ENCODE measurements at regions not wholly inside any gene's neighbourhood (a gene's known extent, or its start where the extent isn't known, plus 50 kb on each side); places are given as distances from the start of the nearest gene placed in this dataset.

GRCh38 chr11:81886406-81887075, 847.1 kb downstream of the FAM181B start:
- Histone ChIP-seq H3K27me3 (ENCODE audit: control insufficient read depth, insufficient read depth) (no peaks in the 10 kb centered on the region), H3K27ac (ENCODE audit: low read length) (no peak overlapping the region), H3K4me3 (ENCODE audit: low read length) (no peak overlapping the region), H3K4me1 (ENCODE audit: control insufficient read depth, insufficient read depth, low read length) (no peaks in the 10 kb centered on the region), H3K9me3 (ENCODE audit: control insufficient read depth, low read length) (no peaks in the 10 kb centered on the region)
- intact Hi-C loops (cut with DNase I): no loop called here
- no peak for ATAC-seq
- no peak for DNase-seq
- WGBS: 81% methylated on average over 2 of the region's 2 CpGs

GRCh38 chr11:81874635-81875034, 859.0 kb downstream of the FAM181B start:
- ATAC-seq: no peak
- 30% methylated on average over 2 of the region's 2 CpGs for WGBS
- Histone ChIP-seq H3K9me3 (ENCODE audit: control insufficient read depth, low read length) (no peaks in the 10 kb centered on the region), H3K27me3 (ENCODE audit: control insufficient read depth, insufficient read depth) (no peaks in the 10 kb centered on the region), H3K4me1 (ENCODE audit: control insufficient read depth, insufficient read depth, low read length) (no peaks in the 10 kb centered on the region), H3K4me3 (ENCODE audit: low read length) (no peak overlapping the region), H3K27ac (ENCODE audit: low read length) (no peak overlapping the region)
- intact Hi-C loops (cut with DNase I): no loop called here
- no peak for DNase-seq

- DNase-seq (no peak), ATAC-seq (no peak)
- 72% methylated on average over 2 of the region's 2 CpGs for WGBS
- Histone ChIP-seq H3K27me3 (ENCODE audit: control insufficient read depth, insufficient read depth) (no peaks in the 10 kb centered on the region), H3K9me3 (ENCODE audit: control insufficient read depth, low read length) (no peaks in the 10 kb centered on the region), H3K27ac (ENCODE audit: low read length) (no peak overlapping the region), H3K4me3 (ENCODE audit: low read length) (no peak overlapping the region), H3K4me1 (ENCODE audit: control insufficient read depth, insufficient read depth, low read length) (no peaks in the 10 kb centered on the region)
- intact Hi-C loops (cut with DNase I): no loop called here
Observed at GRCh38 chr11:81870815-81871214, 862.8 kb downstream of the FAM181B start.

- intact Hi-C loops (cut with DNase I): no loop called here
- Histone ChIP-seq H3K4me3 (ENCODE audit: low read length) (no peak overlapping the region), H3K9me3 (ENCODE audit: control insufficient read depth, low read length) (no peaks in the 10 kb centered on the region), H3K27me3 (ENCODE audit: control insufficient read depth, insufficient read depth) (no peaks in the 10 kb centered on the region), H3K27ac (ENCODE audit: low read length) (no peak overlapping the region), H3K4me1 (ENCODE audit: control insufficient read depth, insufficient read depth, low read length) (no peaks in the 10 kb centered on the region)
- no peak for ATAC-seq
- no peak for DNase-seq
- 39% methylated on average over 3 of the region's 3 CpGs for WGBS
Observed at GRCh38 chr11:81870066-81870412, 863.6 kb downstream of the FAM181B start.

GRCh38 chr11:81869351-81870065, 864.2 kb downstream of the FAM181B start:
- intact Hi-C loops (cut with DNase I): no loop called here
- peak; percentile 20 to 22 for ATAC-seq
- 78% methylated on average over 1 of the region's 1 CpG for WGBS
- no peak overlapping the region for H3K27ac ChIP-seq (ENCODE audit: low read length)
- no peak for DNase-seq
- no peaks in the 10 kb centered on the region for H3K27me3 ChIP-seq (ENCODE audit: control insufficient read depth, insufficient read depth)
- H3K4me3 ChIP-seq (ENCODE audit: low read length): no peak overlapping the region
- H3K9me3 ChIP-seq (ENCODE audit: control insufficient read depth, low read length): no peaks in the 10 kb centered on the region
- no peaks in the 10 kb centered on the region for H3K4me1 ChIP-seq (ENCODE audit: control insufficient read depth, insufficient read depth, low read length)

GRCh38 chr11:81866896-81867295, 866.8 kb downstream of the FAM181B start:
- no peak for DNase-seq
- Histone ChIP-seq H3K4me1 (ENCODE audit: control insufficient read depth, insufficient read depth, low read length) (no peaks in the 10 kb centered on the region), H3K27me3 (ENCODE audit: control insufficient read depth, insufficient read depth) (no peaks in the 10 kb centered on the region), H3K4me3 (ENCODE audit: low read length) (no peak overlapping the region), H3K27ac (ENCODE audit: low read length) (no peak overlapping the region), H3K9me3 (ENCODE audit: control insufficient read depth, low read length) (no peaks in the 10 kb centered on the region)
- intact Hi-C loops (cut with DNase I): no loop called here
- no peak for ATAC-seq
- WGBS: 85% methylated on average over 2 of the region's 2 CpGs

- ATAC-seq: no peak
- no peaks in the 10 kb centered on the region for H3K9me3 ChIP-seq (ENCODE audit: control insufficient read depth, low read length)
Observed at GRCh38 chr11:81857386-81857785, 876.3 kb downstream of the FAM181B start.

GRCh38 chr11:81853791-81854190, 879.9 kb downstream of the FAM181B start:
- no peaks in the 10 kb centered on the region for H3K4me1 ChIP-seq (ENCODE audit: control insufficient read depth, insufficient read depth, low read length)
- ATAC-seq: no peak
- no peaks in the 10 kb centered on the region for H3K27me3 ChIP-seq (ENCODE audit: control insufficient read depth, insufficient read depth)
- no peak for DNase-seq
- H3K9me3 ChIP-seq (ENCODE audit: control insufficient read depth, low read length): no peaks in the 10 kb centered on the region
- 60% methylated on average over 1 of the region's 1 CpG for WGBS
- intact Hi-C loops (cut with DNase I): no loop called here
- H3K27ac ChIP-seq (ENCODE audit: low read length): no peak overlapping the region
- H3K4me3 ChIP-seq (ENCODE audit: low read length): no peak overlapping the region

More at GRCh38 chr11:81857386-81857785, 876.3 kb downstream of the FAM181B start:
- 43% methylated on average over 4 of the region's 4 CpGs for WGBS
- intact Hi-C loops (cut with DNase I): no loop called here
- H3K27ac ChIP-seq (ENCODE audit: low read length): no peak overlapping the region
- DNase-seq: no peak
- no peak overlapping the region for H3K4me3 ChIP-seq (ENCODE audit: low read length)
- no peaks in the 10 kb centered on the region for H3K27me3 ChIP-seq (ENCODE audit: control insufficient read depth, insufficient read depth)
- no peaks in the 10 kb centered on the region for H3K4me1 ChIP-seq (ENCODE audit: control insufficient read depth, insufficient read depth, low read length)

GRCh38 chr11:81852896-81853295, 880.8 kb downstream of the FAM181B start:
- WGBS: 41% methylated on average over 1 of the region's 1 CpG
- Histone ChIP-seq H3K27me3 (ENCODE audit: control insufficient read depth, insufficient read depth) (no peaks in the 10 kb centered on the region), H3K4me1 (ENCODE audit: control insufficient read depth, insufficient read depth, low read length) (no peaks in the 10 kb centered on the region), H3K9me3 (ENCODE audit: control insufficient read depth, low read length) (no peaks in the 10 kb centered on the region), H3K27ac (ENCODE audit: low read length) (no peak overlapping the region), H3K4me3 (ENCODE audit: low read length) (no peak overlapping the region)
- intact Hi-C loops (cut with DNase I): no loop called here
- DNase-seq (no peak), ATAC-seq (no peak)

GRCh38 chr11:81840380-81840779, 893.3 kb downstream of the FAM181B start:
- peaks cover 2% of the 10 kb centered on the region for H3K4me1 ChIP-seq (ENCODE audit: control insufficient read depth, insufficient read depth, low read length)
- WGBS: 17% methylated on average over 5 of the region's 5 CpGs
- DNase-seq (no peak), ATAC-seq (no peak)
- intact Hi-C loops (cut with DNase I): no loop called here
- H3K27ac ChIP-seq (ENCODE audit: low read length): no peak overlapping the region
- H3K27me3 ChIP-seq (ENCODE audit: control insufficient read depth, insufficient read depth): no peaks in the 10 kb centered on the region
- no peak overlapping the region for H3K4me3 ChIP-seq (ENCODE audit: low read length)
- H3K9me3 ChIP-seq (ENCODE audit: control insufficient read depth, low read length): no peaks in the 10 kb centered on the region

- DNase-seq (no peak), ATAC-seq (no peak)
- Histone ChIP-seq H3K4me1 (ENCODE audit: control insufficient read depth, insufficient read depth, low read length) (peaks cover 2% of the 10 kb centered on the region), H3K27me3 (ENCODE audit: control insufficient read depth, insufficient read depth) (no peaks in the 10 kb centered on the region), H3K9me3 (ENCODE audit: control insufficient read depth, low read length) (no peaks in the 10 kb centered on the region), H3K4me3 (ENCODE audit: low read length) (no peak overlapping the region), H3K27ac (ENCODE audit: low read length) (no peak overlapping the region)
- WGBS: 32% methylated on average over 1 of the region's 1 CpG
- intact Hi-C loops (cut with DNase I): no loop called here
Observed at GRCh38 chr11:81839976-81840375, 893.7 kb downstream of the FAM181B start.
